ENCODE measurements at regions not wholly inside any gene's neighbourhood (a gene's known extent, or its start where the extent isn't known, plus 50 kb on each side); places are given as distances from the start of the nearest gene placed in this dataset.
"Not testable (repeated sequence)": the region's sequence is repeated elsewhere in the genome, so short reads cannot be mapped to it uniquely, and the experiment has no call there.

DNA sequence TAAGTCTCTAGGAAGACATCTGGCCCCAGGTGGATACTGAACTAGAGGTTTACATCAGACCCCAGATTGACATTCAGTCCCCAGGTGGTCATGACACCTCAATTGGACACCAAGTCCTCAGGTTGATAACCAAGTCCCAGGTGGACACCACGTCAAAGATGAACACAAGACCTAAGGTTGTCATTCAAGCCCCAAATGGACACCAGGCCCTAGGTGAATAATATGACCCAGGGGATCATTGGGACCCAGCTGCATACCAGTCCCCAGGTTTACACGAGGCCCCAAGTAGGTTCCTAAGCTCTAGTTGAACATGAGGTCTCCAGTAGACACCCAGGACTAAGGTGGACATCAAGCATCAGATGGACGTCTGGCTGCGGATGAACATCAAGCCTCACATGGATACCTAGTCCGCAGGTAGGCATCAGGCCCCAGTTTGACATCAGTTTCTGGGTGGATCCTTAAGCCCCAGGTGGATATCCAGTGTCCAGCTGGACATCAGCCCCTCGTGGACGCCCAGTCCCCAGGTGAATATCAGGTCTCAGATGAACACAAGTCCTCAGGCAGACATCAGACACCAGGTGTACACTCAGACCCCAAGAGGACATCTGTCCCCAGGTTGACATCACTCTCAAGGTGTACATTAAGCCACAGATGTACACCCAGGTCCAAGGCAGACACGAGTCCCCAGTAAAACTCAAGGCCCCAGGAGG lies 1486.7 kb upstream of the TPTE start:
- TF ChIP-seq ARNT (IDR thresholded peaks at IDR 0.05); ZNF384 (IDR thresholded peaks at IDR 0.05); BHLHE40 (IDR thresholded peaks at IDR 0.05; ENCODE audit: borderline replicate concordance); ELF4 (IDR thresholded peaks at IDR 0.05); L3MBTL2 (conservative IDR thresholded peaks at IDR 0.05); HDGF (IDR thresholded peaks at IDR 0.05; ENCODE audit: borderline replicate concordance); SP1 (IDR thresholded peaks at IDR 0.05); FOXA1 (IDR thresholded peaks at IDR 0.05); CTBP1 (IDR thresholded peaks at IDR 0.05; ENCODE audit: borderline replicate concordance); FOXK2 (IDR thresholded peaks at IDR 0.05); TARDBP (IDR thresholded peaks at IDR 0.05): not testable (repeated sequence)
- TF ChIP-seq, protein P1, sequence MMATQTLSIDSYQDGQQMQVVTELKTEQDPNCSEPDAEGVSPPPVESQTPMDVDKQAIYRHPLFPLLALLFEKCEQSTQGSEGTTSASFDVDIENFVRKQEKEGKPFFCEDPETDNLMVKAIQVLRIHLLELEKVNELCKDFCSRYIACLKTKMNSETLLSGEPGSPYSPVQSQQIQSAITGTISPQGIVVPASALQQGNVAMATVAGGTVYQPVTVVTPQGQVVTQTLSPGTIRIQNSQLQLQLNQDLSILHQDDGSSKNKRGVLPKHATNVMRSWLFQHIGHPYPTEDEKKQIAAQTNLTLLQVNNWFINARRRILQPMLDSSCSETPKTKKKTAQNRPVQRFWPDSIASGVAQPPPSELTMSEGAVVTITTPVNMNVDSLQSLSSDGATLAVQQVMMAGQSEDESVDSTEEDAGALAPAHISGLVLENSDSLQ (IDR thresholded peaks at IDR 0.05): not testable (repeated sequence)

Measured in HEK293T (cell line).